ENCODE measurements at regions not wholly inside any gene's neighbourhood (a gene's known extent, or its start where the extent isn't known, plus 50 kb on each side); places are given as distances from the start of the nearest gene placed in this dataset.

GRCh38 chr6:91498576-91498975, 911.7 kb upstream of the MAP3K7 start:
- TF ChIP-seq CTCF (IDR thresholded peaks at IDR 0.05; ENCODE audit: insufficient read depth, low read length) = no peak
- no peak for TF ChIP-seq SPI1 (IDR thresholded peaks at IDR 0.05; ENCODE audit: borderline replicate concordance, low read depth)
- TF ChIP-seq POLR2AphosphoS5 (IDR thresholded peaks at IDR 0.05; ENCODE audit: low read depth) = no peak
